ENCODE measurements at regions not wholly inside any gene's neighbourhood (a gene's known extent, or its start where the extent isn't known, plus 50 kb on each side); places are given as distances from the start of the nearest gene placed in this dataset.

DNA sequence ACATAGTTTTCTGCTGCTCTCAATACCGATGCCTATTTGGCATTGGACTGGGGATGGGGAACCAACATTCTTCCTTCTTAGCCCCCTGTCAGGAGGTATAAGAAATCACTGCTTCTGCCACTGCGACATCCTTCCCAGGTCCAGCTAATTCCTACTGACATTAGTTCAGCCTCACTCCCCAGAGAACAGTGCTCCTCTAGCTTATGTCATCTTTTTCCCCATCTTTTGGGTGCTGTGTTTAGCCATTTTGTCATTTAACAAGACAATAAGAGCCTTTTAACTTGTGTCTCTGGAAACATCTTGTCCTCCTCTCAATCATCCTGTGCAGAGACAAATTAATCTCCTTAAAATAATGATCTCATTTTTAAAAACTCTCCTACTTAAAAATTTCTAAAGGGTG, 167.0 kb upstream of the PLXNC1 start:
- Histone ChIP-seq H3K36me3 (no peaks in the 10 kb centered on the region), H3K27me3 (no peaks in the 10 kb centered on the region), H3K9me3 (no peaks in the 10 kb centered on the region), H3K4me1 (peaks cover 0 to 7% (median 0%) of the 10 kb centered on the region in 4 donors), H3K27ac (no peak overlapping the region), H3K4me3 (no peak overlapping the region)
- WGBS, 2 donors = 97 to 98% methylated on average over 2 of the region's 2 CpGs
- TF ChIP-seq POLR2A (IDR thresholded peaks at IDR 0.05) (no peak), POLR2AphosphoS5 (IDR thresholded peaks at IDR 0.05) (no peak)
- DNase-seq = no peak
- intact Hi-C loops (cut with DNase I) = loop anchor here (5.0 kb wide), 1 partner anchor 214 kb away; no protein-coding TSS in a partner anchor

DNA sequence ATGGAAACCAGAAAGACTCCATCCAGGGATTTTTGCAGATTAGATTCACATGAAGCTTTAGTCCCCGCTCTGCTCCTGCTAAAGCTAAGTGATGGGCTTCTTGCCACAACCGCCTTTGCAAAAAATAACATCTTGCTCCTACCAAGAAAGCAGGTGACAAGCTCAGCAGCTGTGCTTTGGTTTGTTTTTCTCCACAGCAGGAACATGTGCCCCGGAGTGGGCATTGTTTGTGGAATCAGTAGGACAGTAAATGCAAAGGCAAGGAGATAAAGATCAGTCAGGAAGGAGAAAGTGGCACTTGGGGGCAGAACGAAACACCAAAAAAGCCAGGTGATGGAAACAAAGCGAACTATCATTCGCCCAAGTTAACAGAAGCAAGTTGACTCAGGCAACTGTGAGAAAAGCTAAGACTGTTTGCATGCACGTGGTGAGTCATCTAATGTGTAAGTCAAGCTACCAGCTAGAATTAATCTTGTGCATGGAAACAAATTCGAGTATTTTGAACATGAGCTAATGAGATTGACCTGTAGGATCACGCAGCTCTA, 165.5 kb upstream of the PLXNC1 start:
- 50 to 72% methylated on average over 9 of the region's 9 CpGs for WGBS, 2 donors
- Histone ChIP-seq H3K36me3 (no peaks in the 10 kb centered on the region), H3K4me1 (peaks cover 0 to 7% (median 0%) of the 10 kb centered on the region in 4 donors), H3K9me3 (no peaks in the 10 kb centered on the region), H3K4me3 (no peak overlapping the region), H3K27ac (no peak overlapping the region), H3K27me3 (no peaks in the 10 kb centered on the region)
- TF ChIP-seq POLR2A (IDR thresholded peaks at IDR 0.05) (no peak), POLR2AphosphoS5 (IDR thresholded peaks at IDR 0.05) (no peak), EP300 (IDR thresholded peaks at IDR 0.05) (no peak)
- TF ChIP-seq, protein P1, sequence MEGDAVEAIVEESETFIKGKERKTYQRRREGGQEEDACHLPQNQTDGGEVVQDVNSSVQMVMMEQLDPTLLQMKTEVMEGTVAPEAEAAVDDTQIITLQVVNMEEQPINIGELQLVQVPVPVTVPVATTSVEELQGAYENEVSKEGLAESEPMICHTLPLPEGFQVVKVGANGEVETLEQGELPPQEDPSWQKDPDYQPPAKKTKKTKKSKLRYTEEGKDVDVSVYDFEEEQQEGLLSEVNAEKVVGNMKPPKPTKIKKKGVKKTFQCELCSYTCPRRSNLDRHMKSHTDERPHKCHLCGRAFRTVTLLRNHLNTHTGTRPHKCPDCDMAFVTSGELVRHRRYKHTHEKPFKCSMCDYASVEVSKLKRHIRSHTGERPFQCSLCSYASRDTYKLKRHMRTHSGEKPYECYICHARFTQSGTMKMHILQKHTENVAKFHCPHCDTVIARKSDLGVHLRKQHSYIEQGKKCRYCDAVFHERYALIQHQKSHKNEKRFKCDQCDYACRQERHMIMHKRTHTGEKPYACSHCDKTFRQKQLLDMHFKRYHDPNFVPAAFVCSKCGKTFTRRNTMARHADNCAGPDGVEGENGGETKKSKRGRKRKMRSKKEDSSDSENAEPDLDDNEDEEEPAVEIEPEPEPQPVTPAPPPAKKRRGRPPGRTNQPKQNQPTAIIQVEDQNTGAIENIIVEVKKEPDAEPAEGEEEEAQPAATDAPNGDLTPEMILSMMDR (IDR thresholded peaks at IDR 0.05) = no peak
- no peak for DNase-seq
- intact Hi-C loops (cut with DNase I) = loop anchor here (5.0 kb wide), 1 partner anchor 216 kb away; no protein-coding TSS in a partner anchor

DNA sequence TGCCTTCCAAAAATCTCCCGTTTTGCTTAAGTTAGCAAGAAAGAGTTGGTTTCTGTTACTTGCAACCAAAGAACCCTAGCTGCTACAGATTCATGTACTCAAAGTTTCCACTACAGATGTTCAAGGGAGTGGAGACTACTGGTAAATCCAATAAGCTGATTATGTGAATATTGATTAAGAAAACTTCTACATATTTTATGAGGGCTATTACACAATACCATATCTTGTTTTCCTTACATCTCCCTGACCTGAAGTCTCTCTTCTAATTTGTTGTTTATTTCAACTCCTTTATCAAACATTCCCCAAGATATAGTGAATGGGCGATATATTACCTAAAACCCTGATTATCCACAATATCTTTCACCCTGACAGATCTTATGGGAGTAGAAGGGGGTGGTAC, 164.4 kb upstream of the PLXNC1 start:
- intact Hi-C loops (cut with DNase I) = loop anchor here (5.0 kb wide), 1 partner anchor 217 kb away; no protein-coding TSS in a partner anchor
- no peak overlapping the region for H3K27ac ChIP-seq
- TF ChIP-seq EP300 (IDR thresholded peaks at IDR 0.05) (no peak), POLR2AphosphoS5 (IDR thresholded peaks at IDR 0.05) (no peak), POLR2A (IDR thresholded peaks at IDR 0.05) (no peak)
- TF ChIP-seq, protein P1 (IDR thresholded peaks at IDR 0.05) = no peak
- no peaks in the 10 kb centered on the region for H3K36me3 ChIP-seq
- no peaks in the 10 kb centered on the region for H3K9me3 ChIP-seq
- DNase-seq = no peak
- H3K4me1 ChIP-seq = peaks cover 0 to 7% (median 0%) of the 10 kb centered on the region in 4 donors
- H3K27me3 ChIP-seq = no peaks in the 10 kb centered on the region
- H3K4me3 ChIP-seq = no peak overlapping the region
- 90 to 93% methylated on average over 2 of the region's 2 CpGs for WGBS, 2 donors

DNA sequence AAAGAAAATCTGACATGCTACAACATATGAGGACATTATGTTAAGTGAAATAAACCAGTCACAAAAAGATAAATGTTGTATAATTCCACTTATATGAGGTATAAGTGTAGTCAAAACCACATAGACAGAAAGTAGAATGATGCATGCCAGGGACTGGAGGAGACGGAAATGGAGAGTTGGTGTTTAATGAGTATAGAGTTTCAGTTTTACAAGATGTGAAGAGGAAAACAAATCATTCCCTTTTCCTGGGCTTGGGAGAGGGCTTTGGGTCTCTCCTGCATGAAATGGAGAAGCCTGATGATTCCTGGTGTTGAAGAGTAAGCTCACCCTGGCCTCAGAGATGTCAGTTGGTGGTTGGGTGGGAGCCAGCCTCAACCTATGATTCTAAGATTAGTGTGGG, 158.4 kb upstream of the PLXNC1 start:
- H3K4me1 ChIP-seq = peaks cover 0 to 4% (median 0%) of the 10 kb centered on the region in 4 donors
- intact Hi-C loops (cut with DNase I) = no loop called here
- DNase-seq = no peak
- WGBS, 2 donors = 93 to 95% methylated on average over 1 of the region's 1 CpG
- TF ChIP-seq POLR2A (IDR thresholded peaks at IDR 0.05) (no peak), EP300 (IDR thresholded peaks at IDR 0.05) (no peak), POLR2AphosphoS5 (IDR thresholded peaks at IDR 0.05) (no peak)
- TF ChIP-seq, protein P1 (IDR thresholded peaks at IDR 0.05) = no peak
- no peaks in the 10 kb centered on the region for H3K36me3 ChIP-seq
- no peaks in the 10 kb centered on the region for H3K9me3 ChIP-seq
- no peaks in the 10 kb centered on the region for H3K27me3 ChIP-seq
- no peak overlapping the region for H3K27ac ChIP-seq
- no peak overlapping the region for H3K4me3 ChIP-seq

DNA sequence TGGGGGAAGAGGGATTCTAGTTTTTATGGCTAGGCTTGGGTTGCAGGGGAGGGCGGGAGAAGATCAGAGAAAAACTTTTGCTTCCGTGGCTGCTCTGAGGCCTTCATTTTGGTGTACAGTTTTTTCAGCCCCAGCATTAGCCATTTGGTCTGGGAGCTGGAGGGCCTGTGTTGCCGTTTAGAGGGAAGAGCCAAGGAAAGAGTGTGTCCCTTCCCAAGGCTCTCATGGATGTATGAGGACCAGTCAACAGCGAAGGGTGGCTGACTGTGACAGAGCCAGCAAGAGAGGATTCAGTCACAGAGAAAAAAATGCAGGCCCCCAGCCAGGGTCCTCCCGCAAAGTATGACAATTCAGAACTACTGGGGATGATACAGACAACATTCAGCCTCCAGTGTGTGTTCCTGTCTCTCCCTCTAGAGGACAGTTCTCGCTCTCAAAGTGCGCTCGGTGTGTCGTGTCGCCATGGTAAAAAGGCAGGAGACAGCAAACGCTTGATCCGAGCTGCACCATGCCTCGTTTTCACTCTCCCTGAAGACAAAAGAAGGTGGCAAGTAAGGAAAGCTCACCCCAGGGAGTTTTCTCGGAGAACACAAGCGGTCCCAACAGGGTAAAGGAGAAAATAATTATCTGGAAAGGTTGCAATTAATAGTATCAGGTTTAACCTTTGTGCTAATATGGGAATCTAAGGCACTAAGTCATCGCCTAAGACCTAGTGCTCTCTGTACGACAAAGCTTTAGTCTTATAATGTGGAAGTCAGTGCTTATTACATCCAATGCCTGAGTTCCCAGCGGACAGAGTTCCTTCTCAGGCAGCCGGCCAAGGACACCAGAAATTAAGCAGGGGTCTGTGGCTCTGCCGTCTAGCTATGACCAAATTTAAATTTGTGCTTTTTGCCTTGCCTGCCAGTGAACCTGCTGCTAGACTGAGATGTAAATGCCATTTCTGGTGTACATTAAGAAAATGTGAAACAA, 157.3 kb upstream of the PLXNC1 start:
- peak; percentile 71 for DNase-seq
- TF ChIP-seq EP300 (IDR thresholded peaks at IDR 0.05) = no peak
- no peak for TF ChIP-seq POLR2A (IDR thresholded peaks at IDR 0.05)
- TF ChIP-seq POLR2AphosphoS5 (IDR thresholded peaks at IDR 0.05) = no peak
- TF ChIP-seq, protein P1 (IDR thresholded peaks at IDR 0.05) = peak in 2 of 4 experiments; percentile 17 to 34
- Histone ChIP-seq H3K9me3 (no peaks in the 10 kb centered on the region), H3K27ac (no peak overlapping the region), H3K4me3 (no peak overlapping the region), H3K4me1 (peaks cover 0 to 4% (median 0%) of the 10 kb centered on the region in 4 donors), H3K36me3 (no peaks in the 10 kb centered on the region), H3K27me3 (no peaks in the 10 kb centered on the region)
- 65 to 69% methylated on average over 20 of the region's 20 CpGs for WGBS, 2 donors
- intact Hi-C loops (cut with DNase I) = no loop called here

Measured in sigmoid colon (tissue), 6 donors.